ENCODE measurements at regions not wholly inside any gene's neighbourhood (a gene's known extent, or its start where the extent isn't known, plus 50 kb on each side); places are given as distances from the start of the nearest gene placed in this dataset.
A peak's percentile ranks its signal among the peaks of the same experiment; 100 is the strongest.

GRCh38 chr13:30845297-30846214 is 60.5 kb upstream of the MEDAG start:
- Histone ChIP-seq H3K79me2 (ENCODE audit: control insufficient read depth, insufficient read depth, low read length) (no peaks in the 10 kb centered on the region), H4K20me1 (ENCODE audit: control insufficient read depth, extremely low read depth, insufficient read depth, low read length) (no peaks in the 10 kb centered on the region), H3K4me3 (ENCODE audit: control insufficient read depth in 2 of 3, extremely low read depth in 1 of 3, insufficient read depth in 2 of 3, low read depth in 1 of 3, low read length in 3 of 3) (no peak overlapping the region), H3K4me1 (ENCODE audit: control insufficient read depth, extremely low read depth, insufficient read depth, low read length) (peaks cover 11% of the 10 kb centered on the region), H3K27me3 (ENCODE audit: control insufficient read depth, extremely low read depth, insufficient read depth, low read length) (no peaks in the 10 kb centered on the region), H3K36me3 (ENCODE audit: control insufficient read depth in 2 of 2, extremely low read depth in 1 of 2, insufficient read depth in 2 of 2, low read length in 2 of 2) (no peaks in the 10 kb centered on the region), H2AFZ (ENCODE audit: control insufficient read depth, low read length) (no peak overlapping the region), H3K9me1 (ENCODE audit: control insufficient read depth, extremely low read depth, insufficient read depth, low read length) (peaks cover 5% of the 10 kb centered on the region), H3K9ac (ENCODE audit: control insufficient read depth, extremely low read depth, insufficient read depth, low read length) (no peak overlapping the region), H3K4me2 (ENCODE audit: control insufficient read depth, extremely low read depth, insufficient read depth, low read depth, low read length) (no peak overlapping the region), H3K27ac (ENCODE audit: control insufficient read depth, insufficient read depth, low read length) (no peak overlapping the region), H3K9me3 (ENCODE audit: control insufficient read depth, low read depth, low read length) (no peaks in the 10 kb centered on the region)
- FAIRE-seq = no peak
- no peak for DNase-seq (ENCODE audit: low read depth, low spot score)
- TF ChIP-seq EZH2 (IDR thresholded peaks at IDR 0.05; ENCODE audit: low read length) (no peak), CTCF (optimal IDR thresholded peaks at IDR 0.05 in 1 of 3, IDR thresholded peaks at IDR 0.05 in 1 of 3, conservative IDR thresholded peaks at IDR 0.05 in 1 of 3; ENCODE audit: extremely low read depth in 1 of 3, insufficient read depth in 2 of 3, low read length in 3 of 3) (no peak)
- dilution Hi-C loops (cut with MboI; ENCODE audit: extremely low pct_ligation_motif_present, low sequenced_read_pairs) = no loop called here

- no peak for DNase-seq (ENCODE audit: low read depth, low spot score)
- Histone ChIP-seq H3K4me1 (ENCODE audit: control insufficient read depth, extremely low read depth, insufficient read depth, low read length) (peaks cover 11% of the 10 kb centered on the region), H3K4me2 (ENCODE audit: control insufficient read depth, extremely low read depth, insufficient read depth, low read depth, low read length) (no peak overlapping the region), H2AFZ (ENCODE audit: control insufficient read depth, low read length) (no peak overlapping the region), H3K4me3 (ENCODE audit: control insufficient read depth in 2 of 3, extremely low read depth in 1 of 3, insufficient read depth in 2 of 3, low read depth in 1 of 3, low read length in 3 of 3) (no peak overlapping the region), H3K9ac (ENCODE audit: control insufficient read depth, extremely low read depth, insufficient read depth, low read length) (no peak overlapping the region), H3K9me1 (ENCODE audit: control insufficient read depth, extremely low read depth, insufficient read depth, low read length) (peaks cover 5% of the 10 kb centered on the region), H4K20me1 (ENCODE audit: control insufficient read depth, extremely low read depth, insufficient read depth, low read length) (no peaks in the 10 kb centered on the region), H3K9me3 (ENCODE audit: control insufficient read depth, low read depth, low read length) (no peaks in the 10 kb centered on the region), H3K27ac (ENCODE audit: control insufficient read depth, insufficient read depth, low read length) (no peak overlapping the region), H3K27me3 (ENCODE audit: control insufficient read depth, extremely low read depth, insufficient read depth, low read length) (no peaks in the 10 kb centered on the region), H3K79me2 (ENCODE audit: control insufficient read depth, insufficient read depth, low read length) (no peaks in the 10 kb centered on the region), H3K36me3 (ENCODE audit: control insufficient read depth in 2 of 2, extremely low read depth in 1 of 2, insufficient read depth in 2 of 2, low read length in 2 of 2) (no peaks in the 10 kb centered on the region)
- FAIRE-seq = peak; percentile 48
- dilution Hi-C loops (cut with MboI; ENCODE audit: extremely low pct_ligation_motif_present, low sequenced_read_pairs) = no loop called here
- no peak for TF ChIP-seq CTCF (optimal IDR thresholded peaks at IDR 0.05 in 1 of 3, IDR thresholded peaks at IDR 0.05 in 1 of 3, conservative IDR thresholded peaks at IDR 0.05 in 1 of 3; ENCODE audit: extremely low read depth in 1 of 3, insufficient read depth in 2 of 3, low read length in 3 of 3)
- no peak for TF ChIP-seq EZH2 (IDR thresholded peaks at IDR 0.05; ENCODE audit: low read length)
These were observed 59.8 kb upstream of the MEDAG start for GRCh38 chr13:30846311-30846710.
